CD14-positive monocyte (primary cell): ENCODE measurements at regions not wholly inside any gene's neighbourhood (a gene's known extent, or its start where the extent isn't known, plus 50 kb on each side); places are given as distances from the start of the nearest gene placed in this dataset.
A peak's percentile ranks its signal among the peaks of the same experiment; 100 is the strongest.

ENCODE experiments used
- DNase-seq, 3 donors: peaks; one replicate each; pipeline ENCODE4 v3.0.0-alpha.2; 2011 to 2022
- H2AFZ ChIP-seq: 2 replicates; pipeline ENCODE4 v1.6.0; 2012; ENCODE audit warnings: mild to moderate bottlenecking, low read depth, low read length, inconsistent platforms; ENCODE audit not compliant: insufficient read depth, poor library complexity, severe bottlenecking
- H3K27ac ChIP-seq, 2 donors: 1 replicate in 1 of 2; 2 replicates in 1 of 2; pipeline ENCODE4 v1.5.1; 2012 to 2013; ENCODE audit warnings: low read length in 2 of 2, control low read depth in 1 of 2, inconsistent platforms in 1 of 2, low read depth in 1 of 2, mild to moderate bottlenecking in 1 of 2
- H3K27me3 ChIP-seq, 2 donors: one replicate each; pipeline versions ENCODE4 v1.6.0 to v1.6.1; 2011 to 2013; ENCODE audit warnings: low read length in 2 of 2; ENCODE audit not compliant: control insufficient read depth in 2 of 2, insufficient read depth in 2 of 2
- H3K36me3 ChIP-seq, 2 donors: replicated peaks in 1 of 2; 1 replicate in 1 of 2; 2 replicates in 1 of 2; pipeline versions ENCODE4 v1.5.1 to v1.6.1; 2012 to 2013; ENCODE audit warnings: low read length in 2 of 2, control low read depth in 1 of 2, inconsistent platforms in 1 of 2, mild to moderate bottlenecking in 1 of 2; ENCODE audit not compliant: insufficient read depth in 2 of 2, control insufficient read depth in 1 of 2
- H3K4me1 ChIP-seq, 2 donors: 1 replicate in 1 of 2; 2 replicates in 1 of 2; pipeline versions ENCODE4 v1.5.1 to v1.6.1; 2012 to 2013; ENCODE audit warnings: low read length in 2 of 2, control low read depth in 1 of 2, inconsistent platforms in 1 of 2, mild to moderate bottlenecking in 1 of 2, moderate library complexity in 1 of 2; ENCODE audit not compliant: insufficient read depth in 2 of 2, control insufficient read depth in 1 of 2
- H3K4me2 ChIP-seq: replicated peaks from 2 replicates; pipeline ENCODE3; 2012; ENCODE audit warnings: low read length, moderate library complexity, mild to moderate bottlenecking; ENCODE audit not compliant: poor library complexity, severe bottlenecking; ENCODE audit errors: extremely low read depth
- H3K4me3 ChIP-seq, 3 experiments: fragments of 200-600 bp in 1 of 3; sonication (generic) in 1 of 3; replicated peaks in 1 of 3; 1 replicate in 2 of 3; 2 replicates in 1 of 3; pipeline ENCODE4 v1.5.1; 2011 to 2013; ENCODE audit warnings: low read length in 3 of 3, mild to moderate bottlenecking in 3 of 3, control low read depth in 2 of 3, low read depth in 2 of 3, inconsistent platforms in 1 of 3, moderate library complexity in 1 of 3
- H3K79me2 ChIP-seq: 2 replicates; pipeline ENCODE4 v1.6.0; 2012; ENCODE audit warnings: mild to moderate bottlenecking, control low read depth, inconsistent platforms, low read length, moderate library complexity; ENCODE audit not compliant: insufficient read depth
- H3K9ac ChIP-seq: 2 replicates; pipeline ENCODE4 v1.6.0; 2017; ENCODE audit warnings: low read length, mild to moderate bottlenecking; ENCODE audit not compliant: insufficient read depth, poor library complexity, severe bottlenecking
- H3K9me3 ChIP-seq, 2 donors: replicated peaks in 1 of 2; 1 replicate in 1 of 2; 2 replicates in 1 of 2; pipeline versions ENCODE4 v1.5.1 to v1.6.1; 2012 to 2013; ENCODE audit warnings: low read length in 2 of 2, control low read depth in 1 of 2; ENCODE audit not compliant: control insufficient read depth in 1 of 2, insufficient read depth in 1 of 2
- H4K20me1 ChIP-seq: 2 replicates; pipeline ENCODE4 v1.6.0; 2012; ENCODE audit warnings: mild to moderate bottlenecking, low read length, control low read depth, moderate library complexity; ENCODE audit not compliant: insufficient read depth
- H3K27ac Mint-ChIP-seq, 7 donors: one replicate each; pipeline ENCODE4 v1.8.0; 2020; ENCODE audit warnings: mild to moderate bottlenecking in 7 of 7, mixed read lengths in 7 of 7, moderate library complexity in 6 of 7, inconsistent platforms in 2 of 7
- H3K27me3 Mint-ChIP-seq, 3 donors: one replicate each; pipeline ENCODE4 v1.8.0; 2021 to 2022; ENCODE audit warnings: low read depth in 3 of 3, mild to moderate bottlenecking in 3 of 3, mixed read lengths in 3 of 3, moderate library complexity in 3 of 3, inconsistent platforms in 1 of 3
- H3K36me3 Mint-ChIP-seq, 2 donors: one replicate each; pipeline ENCODE4 v1.8.0; 2020; ENCODE audit warnings: mixed read lengths in 2 of 2, inconsistent platforms in 1 of 2, mild to moderate bottlenecking in 1 of 2
- H3K4me1 Mint-ChIP-seq: one replicate; pipeline ENCODE4 v1.8.0; 2020; ENCODE audit warnings: mild to moderate bottlenecking, mixed read lengths
- H3K4me3 Mint-ChIP-seq, 2 donors: one replicate each; pipeline ENCODE4 v1.8.0; 2020; ENCODE audit warnings: mild to moderate bottlenecking in 2 of 2, mixed read lengths in 2 of 2, moderate library complexity in 1 of 2
- H3K9me3 Mint-ChIP-seq, 7 donors: one replicate each; pipeline ENCODE4 v1.8.0; 2020 to 2022; ENCODE audit warnings: mixed read lengths in 7 of 7, mild to moderate bottlenecking in 6 of 7, moderate library complexity in 6 of 7, inconsistent platforms in 2 of 7
- CTCF ChIP-seq: fragments of 200-600 bp; IDR thresholded peaks from one replicate; pipeline ENCODE4 v1.8.0; 2022; ENCODE audit warnings: antibody characterized with exemption, mild to moderate bottlenecking
- WGBS: methylation state at CpG from one replicate; pipeline ENCODE4 v1.1.5; 2013; ENCODE audit warnings: missing lambda C conversion rate; ENCODE audit not compliant: insufficient coverage; 5-methylcytosine and 5-hydroxymethylcytosine counted together
- intact Hi-C, 2 donors: fragments of 100-400 bp; cut with micrococcal nuclease; formaldehyde crosslinking; loops; one replicate each; pipeline versions ENCODE4 v1.15.0 to v1.15.1; 2023

- Histone ChIP-seq H3K9ac (no peak overlapping the region), H3K4me1 (peaks cover 0 to 5% of the 10 kb centered on the region in 2 donors), H2AFZ (no peak overlapping the region), H3K27ac (no peak overlapping the region), H3K27me3 (no peaks in the 10 kb centered on the region), H3K36me3 (no peaks in the 10 kb centered on the region), H4K20me1 (no peaks in the 10 kb centered on the region), H3K9me3 (no peaks in the 10 kb centered on the region), H3K79me2 (no peaks in the 10 kb centered on the region), H3K4me3 (peak overlapping the region in 2 of 3 experiments; percentile 9 to 28), H3K4me2 (peak overlapping the region; percentile 36)
- H3K27me3 Mint-ChIP-seq, result peaks cover 1 to 4% (median 1%) of the 10 kb centered on the region in 3 donors
- peak overlapping the region in 1 of 2 donors; percentile 40 for H3K4me3 Mint-ChIP-seq
- H3K36me3 Mint-ChIP-seq, result no peaks in the 10 kb centered on the region
- DNase-seq, result no peak
- peaks cover 0 to 3% (median 0%) of the 10 kb centered on the region in 7 donors for H3K9me3 Mint-ChIP-seq
- no peak overlapping the region for H3K27ac Mint-ChIP-seq
- H3K4me1 Mint-ChIP-seq, result peaks cover 11% of the 10 kb centered on the region
- no CpG with 5 or more reads among the region's 4 CpGs for WGBS
- intact Hi-C loops, result no loop called here
- TF ChIP-seq CTCF, result no peak
Observed at GRCh38 chr12:67590149-67590790, 58.3 kb upstream of the DYRK2 start.

- H2AFZ ChIP-seq, result no peak overlapping the region
- H3K4me2 ChIP-seq, result no peak overlapping the region
- intact Hi-C loops, result no loop called here
- H3K27me3 Mint-ChIP-seq, result peaks cover 1 to 4% (median 1%) of the 10 kb centered on the region in 3 donors
- H3K4me1 Mint-ChIP-seq, result peaks cover 11% of the 10 kb centered on the region
- no peak for TF ChIP-seq CTCF
- H3K27ac Mint-ChIP-seq, result peak overlapping the region in 1 of 7 donors; percentile 63
- H3K4me1 ChIP-seq, result peaks cover 0 to 5% of the 10 kb centered on the region in 2 donors
- no peaks in the 10 kb centered on the region for H3K79me2 ChIP-seq
- H3K9ac ChIP-seq, result no peak overlapping the region
- no peaks in the 10 kb centered on the region for H4K20me1 ChIP-seq
- no peaks in the 10 kb centered on the region for H3K9me3 ChIP-seq
- no peaks in the 10 kb centered on the region for H3K36me3 Mint-ChIP-seq
- no peak overlapping the region for H3K4me3 ChIP-seq
- WGBS, result no CpG with 5 or more reads among the region's 2 CpGs
- no peaks in the 10 kb centered on the region for H3K27me3 ChIP-seq
- peaks cover 0 to 4% (median 0%) of the 10 kb centered on the region in 7 donors for H3K9me3 Mint-ChIP-seq
- no peaks in the 10 kb centered on the region for H3K36me3 ChIP-seq
- no peak for DNase-seq
- H3K4me3 Mint-ChIP-seq, result no peak overlapping the region
- H3K27ac ChIP-seq, result no peak overlapping the region
Observed at GRCh38 chr12:67592228-67593011, 56.1 kb upstream of the DYRK2 start.
